BJ (cell line): ENCODE measurements at regions not wholly inside any gene's neighbourhood (a gene's known extent, or its start where the extent isn't known, plus 50 kb on each side); places are given as distances from the start of the nearest gene placed in this dataset.
A peak's percentile ranks its signal among the peaks of the same experiment; 100 is the strongest.
"Not testable (repeated sequence)": the region's sequence is repeated elsewhere in the genome, so short reads cannot be mapped to it uniquely, and the experiment has no call there.

Experiments
- CTCF ChIA-PET: fragments of 350-600 bp; formaldehyde crosslinking; extraction: SDS; loops from one replicate; lab custom pipeline; 2021; ENCODE audit warnings: antibody characterized with exemption, inconsistent platforms; lab: Yijun Ruan, JAX
- POLR2A ChIA-PET: fragments of 300-600 bp; sonication (Branson Sonifier 250); formaldehyde crosslinking; extraction: SDS; loops from one replicate; lab custom pipeline; 2021; ENCODE audit warnings: antibody characterized with exemption; lab: Charles Lee
- DNase-seq: peaks from one replicate; pipeline ENCODE4 v3.0.0-alpha.2; 2011; ENCODE audit warnings: low read depth
- H3K27me3 ChIP-seq: 2 replicates; pipeline ENCODE4 v1.6.0; 2011; ENCODE audit warnings: low read length; ENCODE audit not compliant: control insufficient read depth, insufficient read depth
- H3K36me3 ChIP-seq: 2 replicates; pipeline ENCODE4 v1.5.1; 2011; ENCODE audit warnings: low read length; ENCODE audit not compliant: control insufficient read depth, insufficient read depth
- H3K4me3 ChIP-seq: 2 replicates; pipeline ENCODE4 v1.5.1; 2011; ENCODE audit warnings: low read depth, mild to moderate bottlenecking, control low read depth, low read length
- TF ChIP-seq, protein P1 (sequence below): IDR thresholded peaks from 2 replicates; pipeline ENCODE4 v1.5.1; 2011; ENCODE audit warnings: low read depth, mild to moderate bottlenecking, control low read depth, inconsistent platforms, low read length, moderate library complexity; ENCODE audit not compliant: insufficient read depth

DNA sequence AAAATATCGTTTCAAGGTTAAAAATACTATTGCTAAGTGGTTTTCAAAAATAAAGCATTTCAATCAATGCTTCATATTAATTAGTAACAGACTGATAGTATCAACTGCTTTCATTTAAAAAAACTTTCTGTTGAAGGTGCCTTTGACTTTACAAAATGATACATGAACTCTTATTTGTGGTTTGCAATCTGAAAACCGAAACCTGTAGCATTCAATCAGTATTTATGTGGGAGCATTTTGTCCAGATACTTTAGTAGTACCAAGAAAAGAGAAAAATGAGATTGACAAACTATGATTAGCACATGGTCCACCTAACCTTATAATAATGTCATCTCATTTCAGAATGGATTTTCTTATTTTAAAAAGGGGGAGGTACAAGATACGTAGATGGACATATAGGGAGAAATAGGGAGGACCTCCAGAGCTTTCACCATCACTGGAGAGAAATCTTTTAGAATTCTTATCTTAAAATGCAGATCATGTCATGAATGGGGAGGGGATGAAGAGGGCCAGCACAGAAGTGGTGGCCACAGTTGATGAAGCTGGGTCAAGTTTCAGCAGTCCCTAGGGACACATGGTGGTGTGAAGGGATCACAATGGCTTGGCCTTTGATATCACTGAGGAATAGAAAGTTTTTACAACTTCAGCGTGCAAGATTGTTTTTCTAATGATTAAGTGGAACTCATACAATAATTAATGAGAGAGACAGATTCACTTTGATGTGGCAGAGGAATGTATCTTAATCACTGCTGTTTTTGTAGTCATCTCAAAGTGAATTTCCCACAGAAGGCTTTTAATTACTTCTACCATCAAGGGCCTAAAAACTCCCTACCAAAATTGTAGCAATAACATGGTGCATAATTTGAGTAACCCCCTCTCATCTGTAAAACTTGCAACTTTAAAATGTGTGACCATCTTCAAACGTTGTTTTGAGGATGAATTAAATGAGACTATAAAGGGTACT is 322.3 kb upstream of the EDIL3 start:
- TF ChIP-seq, protein P1, sequence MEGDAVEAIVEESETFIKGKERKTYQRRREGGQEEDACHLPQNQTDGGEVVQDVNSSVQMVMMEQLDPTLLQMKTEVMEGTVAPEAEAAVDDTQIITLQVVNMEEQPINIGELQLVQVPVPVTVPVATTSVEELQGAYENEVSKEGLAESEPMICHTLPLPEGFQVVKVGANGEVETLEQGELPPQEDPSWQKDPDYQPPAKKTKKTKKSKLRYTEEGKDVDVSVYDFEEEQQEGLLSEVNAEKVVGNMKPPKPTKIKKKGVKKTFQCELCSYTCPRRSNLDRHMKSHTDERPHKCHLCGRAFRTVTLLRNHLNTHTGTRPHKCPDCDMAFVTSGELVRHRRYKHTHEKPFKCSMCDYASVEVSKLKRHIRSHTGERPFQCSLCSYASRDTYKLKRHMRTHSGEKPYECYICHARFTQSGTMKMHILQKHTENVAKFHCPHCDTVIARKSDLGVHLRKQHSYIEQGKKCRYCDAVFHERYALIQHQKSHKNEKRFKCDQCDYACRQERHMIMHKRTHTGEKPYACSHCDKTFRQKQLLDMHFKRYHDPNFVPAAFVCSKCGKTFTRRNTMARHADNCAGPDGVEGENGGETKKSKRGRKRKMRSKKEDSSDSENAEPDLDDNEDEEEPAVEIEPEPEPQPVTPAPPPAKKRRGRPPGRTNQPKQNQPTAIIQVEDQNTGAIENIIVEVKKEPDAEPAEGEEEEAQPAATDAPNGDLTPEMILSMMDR, result no peak
- ChIA-PET CTCF (no interaction called here), POLR2A (no interaction called here)
- H3K36me3 ChIP-seq, result no peaks in the 10 kb centered on the region
- H3K4me3 ChIP-seq, result no peak overlapping the region
- DNase-seq, result no peak
- H3K27me3 ChIP-seq, result no peaks in the 10 kb centered on the region

- H3K36me3 ChIP-seq, CTCF ChIA-PET, POLR2A ChIA-PET, H3K4me3 ChIP-seq, DNase-seq, H3K27me3 ChIP-seq: not testable (repeated sequence)
Measured at GRCh38 chr5:84700545-84700944, 315.9 kb upstream of the EDIL3 start.

DNA sequence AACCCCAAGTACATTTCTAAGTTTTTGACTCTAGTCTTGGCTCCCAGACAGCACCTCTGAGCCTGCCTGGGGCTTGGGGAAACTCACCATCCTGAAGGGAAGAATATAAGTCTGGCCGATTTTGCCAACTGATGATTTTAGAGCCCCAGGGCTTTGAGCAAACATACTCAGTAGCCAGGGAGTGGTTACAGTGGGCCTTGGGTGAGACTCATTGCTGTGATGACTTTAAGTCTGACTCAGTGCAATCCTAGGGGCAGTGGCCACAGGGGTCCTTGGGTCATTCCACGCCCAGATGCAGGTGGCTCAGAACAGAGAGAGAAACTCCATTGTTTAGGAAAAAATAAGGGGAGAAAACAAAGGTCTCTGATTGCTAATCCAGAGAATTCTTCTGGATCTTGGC is 312.0 kb upstream of the EDIL3 start:
- no peaks in the 10 kb centered on the region for H3K27me3 ChIP-seq
- TF ChIP-seq, protein P1, result no peak
- ChIA-PET POLR2A (no interaction called here), CTCF (no interaction called here)
- H3K4me3 ChIP-seq, result no peak overlapping the region
- no peaks in the 10 kb centered on the region for H3K36me3 ChIP-seq
- no peak for DNase-seq

DNA sequence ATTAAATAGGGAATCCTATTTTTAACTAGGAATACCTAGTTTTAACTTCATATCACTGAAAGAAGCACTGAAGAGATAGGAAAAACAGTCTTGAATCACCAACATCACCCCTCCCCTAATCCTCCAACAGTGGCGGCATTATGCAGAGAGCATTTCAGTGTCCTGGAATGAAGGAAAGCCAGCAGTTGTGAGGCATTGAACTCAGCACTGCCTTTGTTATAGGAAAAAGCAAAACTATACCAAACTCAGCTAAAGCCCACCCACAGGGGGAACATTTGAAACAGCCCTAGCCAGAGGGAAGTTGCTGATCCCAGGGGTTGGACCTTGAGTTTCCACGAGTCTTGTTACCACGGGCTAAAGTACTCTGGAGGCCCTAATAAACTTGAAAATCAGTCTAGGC is 310.6 kb upstream of the EDIL3 start:
- Histone ChIP-seq H3K36me3 (no peaks in the 10 kb centered on the region), H3K27me3 (no peaks in the 10 kb centered on the region), H3K4me3 (no peak overlapping the region)
- ChIA-PET CTCF (no interaction called here), POLR2A (no interaction called here)
- no peak for DNase-seq
- TF ChIP-seq, protein P1, result no peak

DNA sequence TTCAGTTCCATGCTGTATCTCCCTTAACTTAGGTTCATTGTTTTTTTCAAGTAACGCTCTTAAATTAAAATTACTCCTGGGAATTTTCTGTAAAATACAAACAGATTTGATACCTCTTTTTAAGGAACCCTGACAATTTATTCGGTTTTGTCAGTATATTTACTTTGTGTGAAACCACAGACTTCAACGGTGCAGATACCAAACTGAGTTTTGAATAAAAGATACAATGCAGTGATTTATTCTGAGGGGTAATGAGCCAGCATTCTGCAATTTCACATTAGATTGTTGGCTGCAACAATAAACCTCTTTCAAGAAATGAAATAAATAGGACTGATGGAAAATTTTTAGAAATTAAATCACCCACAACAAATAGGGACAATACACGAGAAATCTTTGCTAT is 308.6 kb upstream of the EDIL3 start:
- POLR2A ChIA-PET, result no interaction called here
- no peaks in the 10 kb centered on the region for H3K27me3 ChIP-seq
- CTCF ChIA-PET, result no interaction called here
- no peak for DNase-seq
- no peak overlapping the region for H3K4me3 ChIP-seq
- TF ChIP-seq, protein P1, result no peak
- no peaks in the 10 kb centered on the region for H3K36me3 ChIP-seq

DNA sequence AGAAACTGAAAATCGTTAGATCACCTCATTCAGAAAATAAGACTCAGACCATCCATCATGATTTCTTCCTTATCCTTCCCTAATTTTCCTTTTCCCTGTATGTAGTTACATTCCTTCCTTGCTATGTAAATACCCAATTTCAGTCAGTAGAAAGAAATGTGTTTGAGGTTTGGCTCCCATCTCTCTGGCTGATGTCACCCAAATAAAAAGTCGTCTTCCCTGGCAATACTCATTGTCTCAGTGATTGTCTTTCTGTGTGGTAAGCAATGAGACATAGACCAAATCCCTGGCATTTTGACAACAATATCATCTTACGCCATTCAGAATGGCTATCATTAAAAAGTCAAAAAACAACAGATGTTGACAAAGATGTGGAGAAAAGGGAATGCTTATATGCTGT is 303.9 kb upstream of the EDIL3 start:
- ChIA-PET CTCF (no interaction called here), POLR2A (no interaction called here)
- DNase-seq, result peak; percentile 35
- no peak overlapping the region for H3K4me3 ChIP-seq
- H3K27me3 ChIP-seq, result no peaks in the 10 kb centered on the region
- H3K36me3 ChIP-seq, result no peaks in the 10 kb centered on the region
- TF ChIP-seq, protein P1, result no peak
